HCT116 (cell line): ENCODE measurements at regions not wholly inside any gene's neighbourhood (a gene's known extent, or its start where the extent isn't known, plus 50 kb on each side); places are given as distances from the start of the nearest gene placed in this dataset.

Experiments used
- CEBPB ChIP-seq: IDR thresholded peaks from 2 replicates; pipeline ENCODE4 v1.6.1; 2012; ENCODE audit warnings: low read depth
- EZH2phosphoT487 ChIP-seq: fragments of 200-600 bp; IDR thresholded peaks from 2 replicates; pipeline ENCODE4 v1.6.1; 2018; ENCODE audit warnings: antibody characterized with exemption, borderline replicate concordance
- FOSL1 ChIP-seq: IDR thresholded peaks from 2 replicates; pipeline ENCODE4 v1.6.1; 2012; ENCODE audit warnings: low read depth
- RAD21 ChIP-seq: IDR thresholded peaks from 2 replicates; pipeline ENCODE4 v1.6.1; 2012; ENCODE audit warnings: low read depth, mild to moderate bottlenecking
- SRF ChIP-seq: IDR thresholded peaks from 2 replicates; pipeline ENCODE4 v1.6.1; 2012; ENCODE audit warnings: low read depth
- TF ChIP-seq, protein P1 (sequence below), 3 experiments: fragments of 200-600 bp in 1 of 3; sonication (generic) in 1 of 3; IDR thresholded peaks in 2 of 3; conservative IDR thresholded peaks in 1 of 3; 2 replicates each; pipeline ENCODE4 v1.5.1; 2012 to 2017; ENCODE audit warnings: low read depth in 2 of 3, low read length in 2 of 3, antibody characterized with exemption in 1 of 3, borderline replicate concordance in 1 of 3, control low read depth in 1 of 3, mild to moderate bottlenecking in 1 of 3, mixed read lengths in 1 of 3, mixed run types in 1 of 3, moderate library complexity in 1 of 3; ENCODE audit not compliant: insufficient read depth in 1 of 3
- TF ChIP-seq, protein P2 (sequence below): IDR thresholded peaks from 2 replicates; pipeline ENCODE4 v1.6.1; 2012

DNA sequence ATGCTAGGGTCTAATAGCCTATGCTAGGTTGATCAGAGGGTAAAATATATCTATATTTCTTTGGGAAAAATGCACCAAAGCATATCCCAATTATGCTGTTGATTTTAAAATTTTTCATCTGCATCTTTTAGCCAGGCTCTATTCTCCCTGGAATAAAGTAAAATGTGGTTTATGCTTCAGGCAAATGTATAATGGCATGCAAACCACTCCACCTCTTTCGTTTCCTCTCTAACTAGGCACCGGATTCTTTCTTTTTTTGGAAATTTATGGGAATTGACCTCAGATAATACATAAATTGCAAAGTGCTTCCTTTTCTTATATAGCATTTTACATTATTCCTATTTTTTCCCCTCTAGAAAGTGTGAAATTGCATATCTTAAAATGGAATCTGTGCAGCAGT, 386.5 kb downstream of the OLFM4 start:
- TF ChIP-seq, protein P1, sequence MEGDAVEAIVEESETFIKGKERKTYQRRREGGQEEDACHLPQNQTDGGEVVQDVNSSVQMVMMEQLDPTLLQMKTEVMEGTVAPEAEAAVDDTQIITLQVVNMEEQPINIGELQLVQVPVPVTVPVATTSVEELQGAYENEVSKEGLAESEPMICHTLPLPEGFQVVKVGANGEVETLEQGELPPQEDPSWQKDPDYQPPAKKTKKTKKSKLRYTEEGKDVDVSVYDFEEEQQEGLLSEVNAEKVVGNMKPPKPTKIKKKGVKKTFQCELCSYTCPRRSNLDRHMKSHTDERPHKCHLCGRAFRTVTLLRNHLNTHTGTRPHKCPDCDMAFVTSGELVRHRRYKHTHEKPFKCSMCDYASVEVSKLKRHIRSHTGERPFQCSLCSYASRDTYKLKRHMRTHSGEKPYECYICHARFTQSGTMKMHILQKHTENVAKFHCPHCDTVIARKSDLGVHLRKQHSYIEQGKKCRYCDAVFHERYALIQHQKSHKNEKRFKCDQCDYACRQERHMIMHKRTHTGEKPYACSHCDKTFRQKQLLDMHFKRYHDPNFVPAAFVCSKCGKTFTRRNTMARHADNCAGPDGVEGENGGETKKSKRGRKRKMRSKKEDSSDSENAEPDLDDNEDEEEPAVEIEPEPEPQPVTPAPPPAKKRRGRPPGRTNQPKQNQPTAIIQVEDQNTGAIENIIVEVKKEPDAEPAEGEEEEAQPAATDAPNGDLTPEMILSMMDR (IDR thresholded peaks at IDR 0.05 in 2 of 3, conservative IDR thresholded peaks at IDR 0.05 in 1 of 3; ENCODE audit: borderline replicate concordance in 1 of 3, insufficient read depth in 1 of 3, low read depth in 2 of 3, low read length in 2 of 3) = no peak
- no peak for TF ChIP-seq FOSL1
- TF ChIP-seq CEBPB = no peak
- no peak for TF ChIP-seq EZH2phosphoT487
- TF ChIP-seq, protein P2, sequence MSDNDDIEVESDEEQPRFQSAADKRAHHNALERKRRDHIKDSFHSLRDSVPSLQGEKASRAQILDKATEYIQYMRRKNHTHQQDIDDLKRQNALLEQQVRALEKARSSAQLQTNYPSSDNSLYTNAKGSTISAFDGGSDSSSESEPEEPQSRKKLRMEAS = no peak
- TF ChIP-seq SRF = no peak
- no peak for TF ChIP-seq RAD21
